HG03558 (cell line): ENCODE measurements at regions not wholly inside any gene's neighbourhood (a gene's known extent, or its start where the extent isn't known, plus 50 kb on each side); places are given as distances from the start of the nearest gene placed in this dataset.
"Not testable (repeated sequence)": the region's sequence is repeated elsewhere in the genome, so short reads cannot be mapped to it uniquely, and the experiment has no call there.

Source experiments
- ATAC-seq: cut with Tn5 transposase; IDR thresholded peaks from one replicate; pipeline ENCODE4 v1.9.1; 2021; ENCODE audit warnings: moderate number of reproducible peaks; ENCODE audit not compliant: unreplicated experiment; ENCODE audit errors: extremely low read depth

- ATAC-seq = no peak
Observed at GRCh38 chr6:79810871-79811270, 136.5 kb downstream of the ELOVL4 start.

- ATAC-seq = no peak
Observed at GRCh38 chr6:79810185-79810705, 137.1 kb downstream of the ELOVL4 start.

GRCh38 chr6:79808921-79809320 lies 138.4 kb downstream of the ELOVL4 start:
- ATAC-seq = no peak

- ATAC-seq = not testable (repeated sequence)
Observed at GRCh38 chr6:79806661-79807060, 140.7 kb downstream of the ELOVL4 start.

GRCh38 chr6:79804732-79805131 lies 142.6 kb downstream of the ELOVL4 start:
- ATAC-seq = no peak

GRCh38 chr6:79803917-79804316 lies 143.4 kb downstream of the ELOVL4 start:
- no peak for ATAC-seq

GRCh38 chr6:79802657-79803300 lies 144.6 kb downstream of the ELOVL4 start:
- ATAC-seq = no peak

- no peak for ATAC-seq
Observed at GRCh38 chr6:79801362-79801761, 146.0 kb downstream of the ELOVL4 start.

- no peak for ATAC-seq
Observed at GRCh38 chr6:79798841-79799240, 148.5 kb downstream of the ELOVL4 start.

- no peak for ATAC-seq
Observed at GRCh38 chr6:79797912-79798311, 149.4 kb downstream of the ELOVL4 start.

GRCh38 chr6:79797163-79797764 lies 150.1 kb downstream of the ELOVL4 start:
- ATAC-seq = no peak

GRCh38 chr6:79796197-79796596 lies 151.2 kb downstream of the ELOVL4 start:
- no peak for ATAC-seq

- no peak for ATAC-seq
Observed at GRCh38 chr6:79789896-79790295, 157.5 kb downstream of the ELOVL4 start.

- no peak for ATAC-seq
Observed at GRCh38 chr6:79788756-79789155, 157.6 kb downstream of the SH3BGRL2 start.

- ATAC-seq = no peak
Observed at GRCh38 chr6:79787626-79788025, 156.5 kb downstream of the SH3BGRL2 start.

- ATAC-seq = no peak
Observed at GRCh38 chr6:79784395-79784753, 153.2 kb downstream of the SH3BGRL2 start.

GRCh38 chr6:79783670-79784394 lies 152.7 kb downstream of the SH3BGRL2 start:
- no peak for ATAC-seq

GRCh38 chr6:79782792-79783580 lies 151.9 kb downstream of the SH3BGRL2 start:
- ATAC-seq = no peak

- no peak for ATAC-seq
Observed at GRCh38 chr6:79781916-79782315, 150.8 kb downstream of the SH3BGRL2 start.

GRCh38 chr6:79780881-79781280 lies 149.8 kb downstream of the SH3BGRL2 start:
- no peak for ATAC-seq

GRCh38 chr6:79778816-79779215 lies 147.7 kb downstream of the SH3BGRL2 start:
- no peak for ATAC-seq
